Inflammatory macrophage treated with lipopolysaccharide for 4 hours (primary cell): ENCODE measurements at regions not wholly inside any gene's neighbourhood (a gene's known extent, or its start where the extent isn't known, plus 50 kb on each side); places are given as distances from the start of the nearest gene placed in this dataset.
"Not testable (repeated sequence)": the region's sequence is repeated elsewhere in the genome, so short reads cannot be mapped to it uniquely, and the experiment has no call there.

ENCODE experiments used
- DNase-seq: peaks from one replicate; pipeline ENCODE4 v3.0.0-alpha.2; 2020

DNA sequence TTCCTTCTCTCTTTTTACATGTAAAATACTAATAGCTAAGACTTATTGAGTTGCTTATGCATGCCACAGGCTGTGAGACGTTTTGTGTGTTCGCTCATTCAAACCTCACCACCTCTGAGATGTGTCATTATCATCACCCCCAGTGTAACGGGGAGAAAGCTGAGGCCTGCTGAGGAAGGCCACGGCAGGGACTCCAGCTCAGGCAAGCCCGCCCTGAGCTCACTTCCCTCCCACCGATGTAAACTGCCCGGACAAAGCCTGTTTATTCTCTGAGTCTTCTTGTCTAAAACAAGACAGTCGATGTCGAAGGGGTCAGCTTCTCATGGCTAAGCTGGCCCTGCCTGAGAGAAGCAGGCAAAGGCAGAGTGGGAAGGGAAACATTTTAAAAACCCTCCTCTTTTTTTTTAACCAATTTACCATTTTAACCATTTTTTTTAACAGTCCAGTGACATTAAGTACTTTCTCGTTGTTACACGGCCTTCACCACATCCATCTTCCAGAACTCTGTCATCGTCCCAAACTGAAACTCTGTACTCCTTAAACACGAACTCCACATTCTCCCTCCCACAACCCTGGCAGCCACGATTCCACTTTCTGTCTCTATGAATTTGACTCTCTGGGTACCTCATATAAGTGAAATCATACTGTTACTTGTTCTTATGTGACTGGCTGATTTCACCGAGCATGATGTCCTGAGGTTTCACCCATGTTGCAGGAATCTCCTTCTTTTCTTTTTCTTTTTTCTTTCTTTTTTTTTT, 204.8 kb upstream of the GALNT2 start:
- no peak for DNase-seq

- DNase-seq, result no peak
These were observed 203.1 kb upstream of the GALNT2 start for GRCh38 chr1:229863651-229864545.

DNA sequence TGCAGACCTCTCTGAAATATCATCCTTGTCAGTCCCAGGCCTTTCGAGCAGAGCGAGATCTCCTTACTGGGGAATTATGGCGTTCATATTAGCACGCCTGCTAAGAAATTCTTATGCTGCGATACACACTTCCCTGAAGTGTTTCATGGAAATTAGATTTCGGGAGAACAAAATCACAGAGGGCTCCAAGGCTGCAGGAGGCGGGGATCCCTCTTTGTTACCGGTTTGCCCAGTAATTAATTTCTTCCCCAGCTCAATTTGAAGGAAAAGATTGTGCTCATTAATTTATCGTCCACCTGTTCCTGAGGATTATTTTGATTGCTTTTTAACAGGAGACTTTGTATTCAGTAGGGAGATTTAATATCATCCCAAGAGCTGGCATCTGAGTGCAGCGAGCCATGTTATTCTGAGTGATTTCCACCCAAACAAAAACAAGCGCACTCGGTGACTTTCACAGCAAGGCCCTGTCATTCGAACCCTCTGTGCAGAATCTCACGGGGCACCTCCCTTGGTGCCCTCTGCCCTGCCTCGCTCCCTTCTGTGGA, 202.3 kb upstream of the GALNT2 start:
- no peak for DNase-seq

DNA sequence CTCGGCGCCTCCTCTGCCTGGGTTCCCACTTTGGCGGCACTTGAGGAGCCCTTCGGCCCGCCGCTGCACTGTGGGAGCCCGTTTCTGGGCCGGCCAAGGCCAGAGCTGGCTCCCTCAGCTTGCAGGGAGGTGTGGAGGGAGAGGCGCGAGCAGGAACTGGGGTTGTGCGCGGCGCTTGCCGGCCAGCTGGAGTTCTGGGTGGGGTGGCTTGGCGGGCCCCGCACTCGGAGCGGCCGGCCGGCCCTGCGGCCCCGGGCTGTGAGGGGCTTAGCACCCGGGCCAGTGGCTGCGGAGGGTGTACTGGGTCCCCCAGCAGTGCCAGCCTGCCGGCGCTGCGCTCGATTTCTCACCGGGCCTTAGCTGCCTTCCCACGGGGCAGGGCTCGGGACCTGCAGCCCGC, 201.7 kb upstream of the GALNT2 start:
- not testable (repeated sequence) for DNase-seq

- DNase-seq, result no peak
These were observed 199.3 kb upstream of the GALNT2 start for GRCh38 chr1:229867726-229868125.

- no peak for DNase-seq
These were observed 197.8 kb upstream of the GALNT2 start for GRCh38 chr1:229869240-229869639.

DNA sequence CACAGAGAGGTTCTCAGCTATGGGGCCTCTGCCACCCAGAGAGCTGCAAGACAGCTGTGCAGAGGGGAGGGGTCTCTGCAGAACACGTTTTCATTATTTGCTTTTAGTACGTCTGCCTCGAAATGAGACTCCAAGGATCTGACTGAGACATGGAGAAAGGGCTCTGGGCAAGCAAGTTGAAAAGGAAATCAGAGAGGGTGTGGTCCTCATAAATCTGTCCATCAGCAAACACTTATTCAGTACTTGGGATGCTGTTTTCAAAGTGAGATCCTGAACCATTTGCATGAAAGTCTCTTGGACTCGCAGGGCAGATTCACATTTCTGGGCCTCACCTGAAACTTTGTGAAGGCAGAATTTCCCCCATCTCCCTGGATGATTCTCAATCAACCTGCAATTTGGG, 197.4 kb upstream of the GALNT2 start:
- no peak for DNase-seq

DNA sequence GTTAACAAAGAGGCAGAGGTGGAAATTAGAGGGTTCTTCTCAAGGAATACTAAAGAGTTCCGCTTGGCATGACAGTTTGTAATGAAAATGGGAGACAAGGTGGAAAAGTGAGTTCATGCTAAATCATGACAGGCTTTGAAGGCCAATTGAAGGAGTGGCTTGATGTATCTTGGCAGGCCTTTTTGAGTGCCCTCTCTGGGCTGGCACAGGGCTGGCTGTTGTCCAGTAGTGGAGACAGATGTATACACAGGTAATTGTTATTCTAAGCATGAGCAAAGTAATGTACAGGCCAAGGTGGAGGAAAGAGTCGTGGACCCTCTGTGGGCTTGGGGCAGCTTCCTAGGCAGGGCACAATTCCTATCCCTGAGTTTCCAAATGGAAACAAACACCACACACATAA, 196.7 kb upstream of the GALNT2 start:
- no peak for DNase-seq

DNA sequence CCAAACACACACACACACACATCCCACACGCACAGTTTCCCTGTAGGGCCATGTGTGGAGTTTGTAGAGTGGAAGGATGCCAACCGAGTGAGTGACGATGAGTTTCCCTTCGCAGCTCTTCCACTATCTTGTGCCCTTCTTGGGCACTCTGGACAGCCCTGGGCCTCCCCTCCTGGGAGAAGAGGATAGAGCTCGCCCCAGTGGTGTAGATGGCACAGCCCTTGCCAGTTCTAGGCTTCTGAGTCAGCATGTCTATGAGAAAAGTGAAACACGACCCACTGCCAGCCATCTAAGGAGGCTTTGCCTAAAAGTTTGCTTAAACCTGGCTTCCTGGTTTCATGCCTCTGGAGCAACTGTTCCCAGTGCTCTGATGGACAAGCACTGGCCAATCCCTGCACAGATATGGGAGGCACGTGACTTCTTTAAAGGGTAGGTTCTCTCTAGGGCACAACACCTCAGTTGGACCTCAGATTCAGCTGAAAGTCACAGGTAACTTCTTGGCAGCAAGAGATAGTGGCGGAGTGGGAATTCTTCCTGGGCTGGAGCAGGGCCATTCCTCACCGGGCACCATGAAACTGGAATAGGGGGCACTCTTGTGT, 195.9 kb upstream of the GALNT2 start:
- DNase-seq, result no peak

- DNase-seq, result no peak
These were observed 192.9 kb upstream of the GALNT2 start for GRCh38 chr1:229874136-229874535.

- DNase-seq, result no peak
These were observed 192.4 kb upstream of the GALNT2 start for GRCh38 chr1:229874609-229875008.

DNA sequence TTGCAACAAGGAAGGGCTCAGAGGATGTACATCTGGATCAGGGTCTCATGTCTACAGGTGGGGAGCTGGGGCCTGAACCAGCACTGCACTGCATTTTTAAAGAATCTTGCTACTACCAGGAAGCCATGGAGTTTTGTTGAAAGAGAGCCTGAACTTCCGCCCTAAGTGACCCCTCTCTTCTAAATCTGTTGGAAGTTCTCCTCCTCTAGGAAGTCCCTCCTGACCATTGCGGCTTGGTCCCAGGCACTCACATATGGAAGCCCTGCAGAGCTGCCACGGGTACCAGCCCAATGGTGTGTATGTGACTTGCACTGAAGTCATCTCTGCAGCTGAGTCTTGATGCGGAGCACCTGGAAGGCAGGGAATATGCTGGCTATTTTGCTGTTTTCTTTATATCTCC, 192.0 kb upstream of the GALNT2 start:
- no peak for DNase-seq

- no peak for DNase-seq
These were observed 187.3 kb upstream of the GALNT2 start for GRCh38 chr1:229879746-229880145.

- DNase-seq, result no peak
These were observed 186.5 kb upstream of the GALNT2 start for GRCh38 chr1:229880271-229881170.

GRCh38 chr1:229882621-229883020, 184.4 kb upstream of the GALNT2 start:
- DNase-seq, result no peak

GRCh38 chr1:229883504-229884200, 183.4 kb upstream of the GALNT2 start:
- no peak for DNase-seq

DNA sequence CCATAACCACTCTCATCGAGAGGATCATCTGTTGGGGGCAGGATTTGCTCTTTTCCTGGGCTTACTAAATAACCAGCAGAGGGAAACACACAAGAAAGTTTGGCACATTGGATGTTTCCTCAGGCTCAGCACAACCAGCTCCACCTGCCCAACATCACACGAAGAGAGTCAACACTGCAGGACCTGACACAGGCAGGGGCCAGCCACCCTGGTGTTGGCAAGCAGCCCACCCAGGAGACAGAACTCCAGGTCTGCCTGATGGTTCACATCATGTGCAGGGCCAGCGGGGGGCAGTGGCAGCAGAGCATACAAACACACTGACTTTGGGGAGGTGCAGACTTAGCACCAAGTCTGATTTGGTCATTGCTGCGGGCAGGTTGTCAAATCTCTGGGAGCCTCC, 182.3 kb upstream of the GALNT2 start:
- no peak for DNase-seq

- DNase-seq, result no peak
These were observed 181.2 kb upstream of the GALNT2 start for GRCh38 chr1:229885568-229886495.

GRCh38 chr1:229886636-229887035, 180.4 kb upstream of the GALNT2 start:
- no peak for DNase-seq

- DNase-seq, result no peak
These were observed 179.8 kb upstream of the GALNT2 start for GRCh38 chr1:229887043-229887822.
